ENCODE measurements at regions not wholly inside any gene's neighbourhood (a gene's known extent, or its start where the extent isn't known, plus 50 kb on each side); places are given as distances from the start of the nearest gene placed in this dataset.
"Not testable (repeated sequence)": the region's sequence is repeated elsewhere in the genome, so short reads cannot be mapped to it uniquely, and the experiment has no call there.

GRCh38 chr5:121386334-121386733 is 465.3 kb upstream of the FTMT start:
- Mint-ChIP-seq H3K27me3 (ENCODE audit: low read depth) (no peaks in the 10 kb centered on the region), H3K4me3 (no peak overlapping the region)
- DNase-seq (ENCODE audit: low spot score) = no peak

GRCh38 chr5:121396716-121397115 is 455.0 kb upstream of the FTMT start:
- Mint-ChIP-seq H3K4me1 (ENCODE audit: low read depth) (no peaks in the 10 kb centered on the region), H3K27ac (no peak overlapping the region), H3K4me3 (no peak overlapping the region), H3K9me3 (peaks cover 5% of the 10 kb centered on the region), H3K36me3 (ENCODE audit: low read depth) (no peaks in the 10 kb centered on the region), H3K27me3 (ENCODE audit: low read depth) (no peaks in the 10 kb centered on the region)
- no peak for DNase-seq (ENCODE audit: low spot score)

More at GRCh38 chr5:121386334-121386733, 465.3 kb upstream of the FTMT start:
- Mint-ChIP-seq H3K36me3 (ENCODE audit: low read depth) (no peaks in the 10 kb centered on the region), H3K9me3 (no peaks in the 10 kb centered on the region), H3K4me1 (ENCODE audit: low read depth) (no peaks in the 10 kb centered on the region), H3K27ac (no peak overlapping the region)

GRCh38 chr5:121399879-121400278 is 451.8 kb upstream of the FTMT start:
- Mint-ChIP-seq H3K9me3 (peaks cover 5% of the 10 kb centered on the region), H3K27ac (no peak overlapping the region), H3K36me3 (ENCODE audit: low read depth) (no peaks in the 10 kb centered on the region), H3K4me1 (ENCODE audit: low read depth) (no peaks in the 10 kb centered on the region), H3K27me3 (ENCODE audit: low read depth) (no peaks in the 10 kb centered on the region), H3K4me3 (no peak overlapping the region)
- DNase-seq (ENCODE audit: low spot score) = no peak

GRCh38 chr5:121408778-121409177 is 442.9 kb upstream of the FTMT start:
- DNase-seq (ENCODE audit: low spot score) = no peak
- no peaks in the 10 kb centered on the region for H3K27me3 Mint-ChIP-seq (ENCODE audit: low read depth)
- H3K36me3 Mint-ChIP-seq (ENCODE audit: low read depth) = no peaks in the 10 kb centered on the region
- no peak overlapping the region for H3K27ac Mint-ChIP-seq
- no peaks in the 10 kb centered on the region for H3K9me3 Mint-ChIP-seq
- no peak overlapping the region for H3K4me3 Mint-ChIP-seq
- no peaks in the 10 kb centered on the region for H3K4me1 Mint-ChIP-seq (ENCODE audit: low read depth)

GRCh38 chr5:121415270-121415669 is 436.4 kb upstream of the FTMT start:
- no peak for DNase-seq (ENCODE audit: low spot score)
- peaks cover 5% of the 10 kb centered on the region for H3K9me3 Mint-ChIP-seq
- H3K27me3 Mint-ChIP-seq (ENCODE audit: low read depth) = no peaks in the 10 kb centered on the region
- H3K27ac Mint-ChIP-seq = no peak overlapping the region
- H3K4me1 Mint-ChIP-seq (ENCODE audit: low read depth) = no peaks in the 10 kb centered on the region
- H3K36me3 Mint-ChIP-seq (ENCODE audit: low read depth) = no peaks in the 10 kb centered on the region
- no peak overlapping the region for H3K4me3 Mint-ChIP-seq

- no peak overlapping the region for H3K27ac Mint-ChIP-seq
- no peaks in the 10 kb centered on the region for H3K27me3 Mint-ChIP-seq (ENCODE audit: low read depth)
- H3K4me1 Mint-ChIP-seq (ENCODE audit: low read depth) = no peaks in the 10 kb centered on the region
- H3K9me3 Mint-ChIP-seq = peaks cover 8% of the 10 kb centered on the region
- no peak overlapping the region for H3K4me3 Mint-ChIP-seq
- no peak for DNase-seq (ENCODE audit: low spot score)
- no peaks in the 10 kb centered on the region for H3K36me3 Mint-ChIP-seq (ENCODE audit: low read depth)
Observed at GRCh38 chr5:121421646-121422045, 430.0 kb upstream of the FTMT start.

GRCh38 chr5:121424976-121425375 is 426.7 kb upstream of the FTMT start:
- no peak for DNase-seq (ENCODE audit: low spot score)
- Mint-ChIP-seq H3K9me3 (peaks cover 14% of the 10 kb centered on the region), H3K36me3 (ENCODE audit: low read depth) (no peaks in the 10 kb centered on the region), H3K27me3 (ENCODE audit: low read depth) (no peaks in the 10 kb centered on the region), H3K4me3 (no peak overlapping the region), H3K4me1 (ENCODE audit: low read depth) (no peaks in the 10 kb centered on the region), H3K27ac (no peak overlapping the region)

- peaks cover 14% of the 10 kb centered on the region for H3K9me3 Mint-ChIP-seq
- no peaks in the 10 kb centered on the region for H3K36me3 Mint-ChIP-seq (ENCODE audit: low read depth)
- H3K4me3 Mint-ChIP-seq = no peak overlapping the region
- no peaks in the 10 kb centered on the region for H3K27me3 Mint-ChIP-seq (ENCODE audit: low read depth)
- H3K27ac Mint-ChIP-seq = no peak overlapping the region
- no peak for DNase-seq (ENCODE audit: low spot score)
- H3K4me1 Mint-ChIP-seq (ENCODE audit: low read depth) = no peaks in the 10 kb centered on the region
Observed at GRCh38 chr5:121426153-121426552, 425.5 kb upstream of the FTMT start.

- Mint-ChIP-seq H3K27ac (no peak overlapping the region), H3K9me3 (peaks cover 14% of the 10 kb centered on the region), H3K27me3 (ENCODE audit: low read depth) (no peaks in the 10 kb centered on the region), H3K4me3 (no peak overlapping the region), H3K4me1 (ENCODE audit: low read depth) (no peaks in the 10 kb centered on the region), H3K36me3 (ENCODE audit: low read depth) (no peaks in the 10 kb centered on the region)
- no peak for DNase-seq (ENCODE audit: low spot score)
Observed at GRCh38 chr5:121429761-121430160, 421.9 kb upstream of the FTMT start.

GRCh38 chr5:121430538-121430937 is 421.1 kb upstream of the FTMT start:
- H3K4me3 Mint-ChIP-seq = no peak overlapping the region
- peaks cover 14% of the 10 kb centered on the region for H3K9me3 Mint-ChIP-seq
- no peaks in the 10 kb centered on the region for H3K27me3 Mint-ChIP-seq (ENCODE audit: low read depth)
- H3K36me3 Mint-ChIP-seq (ENCODE audit: low read depth) = no peaks in the 10 kb centered on the region
- DNase-seq (ENCODE audit: low spot score) = no peak
- H3K27ac Mint-ChIP-seq = no peak overlapping the region
- H3K4me1 Mint-ChIP-seq (ENCODE audit: low read depth) = no peaks in the 10 kb centered on the region

GRCh38 chr5:121445511-121445910 is 406.2 kb upstream of the FTMT start:
- H3K4me3 Mint-ChIP-seq = no peak overlapping the region
- H3K27ac Mint-ChIP-seq = no peak overlapping the region
- no peaks in the 10 kb centered on the region for H3K4me1 Mint-ChIP-seq (ENCODE audit: low read depth)
- no peaks in the 10 kb centered on the region for H3K9me3 Mint-ChIP-seq
- no peak for DNase-seq (ENCODE audit: low spot score)
- H3K36me3 Mint-ChIP-seq (ENCODE audit: low read depth) = no peaks in the 10 kb centered on the region
- H3K27me3 Mint-ChIP-seq (ENCODE audit: low read depth) = no peaks in the 10 kb centered on the region

GRCh38 chr5:121462441-121462840 is 389.2 kb upstream of the FTMT start:
- no peak for DNase-seq (ENCODE audit: low spot score)
- no peak overlapping the region for H3K27ac Mint-ChIP-seq
- no peaks in the 10 kb centered on the region for H3K27me3 Mint-ChIP-seq (ENCODE audit: low read depth)

GRCh38 chr5:121471222-121471621 is 380.5 kb upstream of the FTMT start:
- not testable (repeated sequence) for H3K27me3 Mint-ChIP-seq (ENCODE audit: low read depth); H3K27ac Mint-ChIP-seq; H3K4me3 Mint-ChIP-seq; DNase-seq (ENCODE audit: low spot score); H3K36me3 Mint-ChIP-seq (ENCODE audit: low read depth); H3K4me1 Mint-ChIP-seq (ENCODE audit: low read depth); H3K9me3 Mint-ChIP-seq

More at GRCh38 chr5:121462441-121462840, 389.2 kb upstream of the FTMT start:
- Mint-ChIP-seq H3K36me3 (ENCODE audit: low read depth) (no peaks in the 10 kb centered on the region), H3K4me3 (no peak overlapping the region), H3K9me3 (no peaks in the 10 kb centered on the region), H3K4me1 (ENCODE audit: low read depth) (no peaks in the 10 kb centered on the region)

- Mint-ChIP-seq H3K9me3 (no peaks in the 10 kb centered on the region), H3K4me3 (no peak overlapping the region), H3K36me3 (ENCODE audit: low read depth) (no peaks in the 10 kb centered on the region)
Observed at GRCh38 chr5:121478636-121479035, 373.0 kb upstream of the FTMT start.

GRCh38 chr5:121479337-121479736 is 372.3 kb upstream of the FTMT start:
- Mint-ChIP-seq H3K27ac (no peak overlapping the region), H3K27me3 (ENCODE audit: low read depth) (no peaks in the 10 kb centered on the region), H3K36me3 (ENCODE audit: low read depth) (no peaks in the 10 kb centered on the region), H3K4me1 (ENCODE audit: low read depth) (no peaks in the 10 kb centered on the region), H3K9me3 (no peaks in the 10 kb centered on the region), H3K4me3 (no peak overlapping the region)
- DNase-seq (ENCODE audit: low spot score) = no peak

More at GRCh38 chr5:121478636-121479035, 373.0 kb upstream of the FTMT start:
- no peak for DNase-seq (ENCODE audit: low spot score)
- H3K27ac Mint-ChIP-seq = no peak overlapping the region
- H3K4me1 Mint-ChIP-seq (ENCODE audit: low read depth) = no peaks in the 10 kb centered on the region
- no peaks in the 10 kb centered on the region for H3K27me3 Mint-ChIP-seq (ENCODE audit: low read depth)

All from T-helper 2 cell treated with Interferon-gamma antibody and Interleukin-4, amounts not matched to agents 5 μg/mL and 100 μg/mL, for 36 hours (primary cell).